ENCODE measurements at regions not wholly inside any gene's neighbourhood (a gene's known extent, or its start where the extent isn't known, plus 50 kb on each side); places are given as distances from the start of the nearest gene placed in this dataset.
"Not testable (repeated sequence)": the region's sequence is repeated elsewhere in the genome, so short reads cannot be mapped to it uniquely, and the experiment has no call there.

DNA sequence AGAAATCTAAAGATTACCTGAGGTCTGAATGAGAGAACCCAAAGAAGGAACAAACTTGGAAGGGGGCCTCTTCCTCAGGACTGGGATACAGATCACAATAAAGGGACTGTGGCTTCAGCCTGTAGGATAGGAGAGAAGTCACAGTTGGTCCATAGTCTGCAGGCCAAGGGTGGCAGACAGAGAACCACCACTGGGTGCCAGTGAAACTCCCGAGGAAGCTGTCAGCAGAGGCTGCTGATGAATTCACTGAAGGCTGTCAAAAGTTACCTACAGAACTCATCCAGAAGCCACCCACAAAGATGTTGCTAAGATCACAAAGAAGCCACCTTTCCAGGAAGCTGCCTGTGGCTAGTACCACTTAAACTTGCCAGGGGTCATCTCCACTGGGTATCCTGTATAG lies 78.5 kb downstream of the TMCO5A start:
- H3K27ac ChIP-seq, result no peak overlapping the region
- intact Hi-C loops (cut with DNase I; ENCODE audit: low total_unique reads), result loop anchor here (10.0 kb wide), 1 partner anchor 522 kb away; no protein-coding TSS in a partner anchor
- TF ChIP-seq POLR2A (IDR thresholded peaks at IDR 0.05) (no peak), CTCF (IDR thresholded peaks at IDR 0.05) (no peak), POLR2AphosphoS5 (IDR thresholded peaks at IDR 0.05) (no peak)
- H3K9me3 ChIP-seq, result no peaks in the 10 kb centered on the region
- no peaks in the 10 kb centered on the region for H3K27me3 ChIP-seq
- H3K4me1 ChIP-seq, result no peaks in the 10 kb centered on the region
- no peak overlapping the region for H3K4me3 ChIP-seq
- DNase-seq (ENCODE audit: low spot score in 2 of 2), result no peak
- no peaks in the 10 kb centered on the region for H3K36me3 ChIP-seq

DNA sequence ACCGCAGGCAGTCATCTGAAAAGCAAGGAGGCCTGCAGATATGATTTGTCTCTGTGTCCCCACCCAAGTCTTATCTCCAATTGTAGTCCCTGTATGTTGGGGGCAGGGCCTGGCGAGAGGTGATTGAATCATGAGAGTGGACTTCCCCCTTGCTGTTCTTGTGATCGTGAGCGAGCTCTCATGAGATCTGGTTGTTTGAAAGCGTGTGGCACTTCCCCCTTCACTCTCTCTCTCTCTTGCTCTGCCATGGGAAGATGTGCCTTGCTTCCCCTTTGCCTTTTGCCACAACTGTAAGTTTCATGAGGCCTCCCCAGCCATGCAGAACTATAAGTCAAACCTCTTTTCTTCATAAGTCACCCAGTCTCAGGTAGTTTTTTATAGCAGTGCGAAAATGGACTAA lies 83.3 kb downstream of the TMCO5A start:
- TF ChIP-seq POLR2A (IDR thresholded peaks at IDR 0.05), result no peak
- TF ChIP-seq POLR2AphosphoS5 (IDR thresholded peaks at IDR 0.05), result no peak
- H3K27me3 ChIP-seq, result no peaks in the 10 kb centered on the region
- H3K27ac ChIP-seq, result no peak overlapping the region
- H3K36me3 ChIP-seq, result no peaks in the 10 kb centered on the region
- H3K4me1 ChIP-seq, result no peaks in the 10 kb centered on the region
- DNase-seq (ENCODE audit: low spot score in 2 of 2), result no peak
- H3K4me3 ChIP-seq, result no peak overlapping the region
- H3K9me3 ChIP-seq, result no peaks in the 10 kb centered on the region
- intact Hi-C loops (cut with DNase I; ENCODE audit: low total_unique reads), result loop anchor here (10.0 kb wide), 1 partner anchor 517 kb away; no protein-coding TSS in a partner anchor

GRCh38 chr15:38019066-38019465 lies 84.6 kb downstream of the TMCO5A start:
- Histone ChIP-seq H3K9me3 (no peaks in the 10 kb centered on the region), H3K4me3 (no peak overlapping the region), H3K27ac (no peak overlapping the region), H3K27me3 (no peaks in the 10 kb centered on the region), H3K4me1 (no peaks in the 10 kb centered on the region), H3K36me3 (no peaks in the 10 kb centered on the region)
- intact Hi-C loops (cut with DNase I; ENCODE audit: low total_unique reads), result loop anchor here (10.0 kb wide), 1 partner anchor 516 kb away; no protein-coding TSS in a partner anchor
- DNase-seq (ENCODE audit: low spot score in 2 of 2), result no peak
- TF ChIP-seq CTCF (IDR thresholded peaks at IDR 0.05) (no peak), POLR2AphosphoS5 (IDR thresholded peaks at IDR 0.05) (no peak), POLR2A (IDR thresholded peaks at IDR 0.05) (no peak)

DNA sequence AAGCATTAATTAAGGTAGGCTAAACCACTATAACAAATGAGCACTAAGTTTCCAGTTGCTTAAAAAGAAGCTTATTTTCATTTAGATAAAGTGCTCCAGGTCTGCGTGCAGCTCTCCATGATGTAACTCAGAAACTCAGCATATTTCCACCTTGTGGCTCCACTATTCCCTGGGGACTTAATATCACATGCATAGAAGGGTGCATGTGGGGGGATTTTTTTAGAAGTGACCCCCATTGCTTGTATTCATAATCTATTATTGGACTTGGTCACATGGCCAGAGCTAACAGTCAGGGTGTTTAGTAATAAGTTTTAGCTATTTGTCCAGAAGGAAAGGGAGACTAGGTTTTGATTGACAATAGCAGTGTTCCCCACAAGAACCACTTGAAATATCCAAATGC lies 86.8 kb downstream of the TMCO5A start:
- Histone ChIP-seq H3K27ac (no peak overlapping the region), H3K4me1 (no peaks in the 10 kb centered on the region), H3K27me3 (no peaks in the 10 kb centered on the region), H3K9me3 (no peaks in the 10 kb centered on the region), H3K36me3 (no peaks in the 10 kb centered on the region), H3K4me3 (no peak overlapping the region)
- DNase-seq (ENCODE audit: low spot score in 2 of 2), result no peak
- intact Hi-C loops (cut with DNase I; ENCODE audit: low total_unique reads), result no loop called here
- no peak for TF ChIP-seq CTCF (IDR thresholded peaks at IDR 0.05)

DNA sequence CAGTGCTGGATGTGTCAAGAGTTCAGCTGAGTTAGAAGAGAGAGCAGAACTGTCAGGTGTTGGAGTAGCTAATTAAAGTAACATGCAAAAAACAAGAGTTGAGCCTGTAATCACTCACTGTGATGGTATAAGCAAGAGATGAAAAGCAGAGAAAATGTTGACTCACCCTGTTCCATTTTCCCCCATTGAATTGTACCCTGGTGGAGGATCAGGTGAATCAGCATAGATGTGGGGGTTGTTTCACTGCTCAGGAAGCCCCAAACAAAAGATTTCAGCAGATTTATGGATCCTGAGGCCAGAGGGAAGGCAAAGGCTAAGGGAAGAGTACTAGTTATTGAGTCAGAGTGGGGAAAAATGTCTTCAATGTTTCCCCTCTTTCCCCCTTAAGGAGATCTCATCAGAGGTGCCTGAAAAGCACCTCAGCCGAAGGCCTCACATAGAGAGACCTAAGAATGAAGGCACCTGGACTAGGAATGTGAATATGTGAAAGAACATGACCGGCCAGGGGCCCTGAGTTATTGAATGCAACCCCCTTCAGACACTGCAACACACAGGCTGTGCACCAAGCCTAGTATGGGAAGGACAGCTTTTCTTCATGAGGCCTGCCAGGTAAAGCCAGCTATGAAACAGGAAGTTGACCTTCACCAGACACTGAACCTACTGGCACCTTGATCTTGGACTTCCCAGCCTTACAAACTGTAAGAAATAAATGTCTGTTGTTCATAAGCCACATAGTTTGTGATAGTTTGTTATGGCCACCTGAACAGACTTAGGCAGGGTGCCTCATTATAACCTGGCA lies 90.1 kb downstream of the TMCO5A start:
- TF ChIP-seq POLR2A (IDR thresholded peaks at IDR 0.05) (no peak), POLR2AphosphoS5 (IDR thresholded peaks at IDR 0.05) (no peak), CTCF (IDR thresholded peaks at IDR 0.05) (no peak)
- H3K9me3 ChIP-seq, result no peaks in the 10 kb centered on the region
- H3K27me3 ChIP-seq, result no peaks in the 10 kb centered on the region
- no peak overlapping the region for H3K4me3 ChIP-seq
- intact Hi-C loops (cut with DNase I; ENCODE audit: low total_unique reads), result no loop called here
- H3K27ac ChIP-seq, result no peak overlapping the region
- no peak for DNase-seq (ENCODE audit: low spot score in 2 of 2)
- H3K36me3 ChIP-seq, result no peaks in the 10 kb centered on the region
- no peaks in the 10 kb centered on the region for H3K4me1 ChIP-seq

GRCh38 chr15:38025656-38026055 lies 91.2 kb downstream of the TMCO5A start:
- intact Hi-C loops (cut with DNase I; ENCODE audit: low total_unique reads); H3K4me1 ChIP-seq; H3K36me3 ChIP-seq; H3K27me3 ChIP-seq; H3K4me3 ChIP-seq; DNase-seq (ENCODE audit: low spot score in 2 of 2); H3K27ac ChIP-seq; H3K9me3 ChIP-seq: not testable (repeated sequence)

All from breast epithelium (tissue), 4 donors.